Dermis microvascular lymphatic vessel endothelial cell (primary cell): ENCODE measurements at regions not wholly inside any gene's neighbourhood (a gene's known extent, or its start where the extent isn't known, plus 50 kb on each side); places are given as distances from the start of the nearest gene placed in this dataset.

Experiments
- DNase-seq, 2 donors: peaks; one replicate each; pipeline versions ENCODE4 v3.0.0 to v3.0.0-alpha.2; 2010; ENCODE audit warnings: low read depth in 2 of 2

- DNase-seq, result no peak
Observed at GRCh38 chr6:122052346-122052900, 347.0 kb upstream of the HSF2 start.

GRCh38 chr6:122059918-122060317 lies 339.5 kb upstream of the HSF2 start:
- DNase-seq, result no peak

GRCh38 chr6:122061855-122062254 lies 337.6 kb upstream of the HSF2 start:
- DNase-seq, result no peak

- DNase-seq, result no peak
Observed at GRCh38 chr6:122063076-122063475, 336.4 kb upstream of the HSF2 start.

- DNase-seq, result no peak
Observed at GRCh38 chr6:122063761-122064160, 335.7 kb upstream of the HSF2 start.

GRCh38 chr6:122066200-122066599 lies 333.3 kb upstream of the HSF2 start:
- no peak for DNase-seq

- no peak for DNase-seq
Observed at GRCh38 chr6:122068291-122068769, 331.1 kb upstream of the HSF2 start.

- DNase-seq, result no peak
Observed at GRCh38 chr6:122069932-122070331, 329.5 kb upstream of the HSF2 start.

- no peak for DNase-seq
Observed at GRCh38 chr6:122072014-122072647, 327.3 kb upstream of the HSF2 start.

- no peak for DNase-seq
Observed at GRCh38 chr6:122075084-122075838, 324.2 kb upstream of the HSF2 start.

GRCh38 chr6:122075917-122076316 lies 323.5 kb upstream of the HSF2 start:
- no peak for DNase-seq

- no peak for DNase-seq
Observed at GRCh38 chr6:122077603-122078002, 321.8 kb upstream of the HSF2 start.

- no peak for DNase-seq
Observed at GRCh38 chr6:122078481-122078880, 321.0 kb upstream of the HSF2 start.

- DNase-seq, result no peak
Observed at GRCh38 chr6:122079916-122080315, 319.5 kb upstream of the HSF2 start.

- no peak for DNase-seq
Observed at GRCh38 chr6:122081921-122082320, 317.5 kb upstream of the HSF2 start.

- no peak for DNase-seq
Observed at GRCh38 chr6:122082370-122082769, 317.1 kb upstream of the HSF2 start.

GRCh38 chr6:122092366-122092765 lies 307.1 kb upstream of the HSF2 start:
- DNase-seq, result no peak

GRCh38 chr6:122098201-122098678 lies 301.2 kb upstream of the HSF2 start:
- no peak for DNase-seq

GRCh38 chr6:122102026-122102425 lies 297.4 kb upstream of the HSF2 start:
- no peak for DNase-seq

GRCh38 chr6:122107256-122107852 lies 292.1 kb upstream of the HSF2 start:
- DNase-seq, result no peak

- DNase-seq, result no peak
Observed at GRCh38 chr6:122109075-122109474, 290.4 kb upstream of the HSF2 start.

- no peak for DNase-seq
Observed at GRCh38 chr6:122114717-122115116, 284.7 kb upstream of the HSF2 start.
